Colonic mucosa (tissue), 4 donors: ENCODE measurements at regions not wholly inside any gene's neighbourhood (a gene's known extent, or its start where the extent isn't known, plus 50 kb on each side); places are given as distances from the start of the nearest gene placed in this dataset.

Source experiments
- DNase-seq: peaks from one replicate; pipeline ENCODE4 v3.0.0-alpha.2; 2020
- H3K27ac ChIP-seq: fragments of 200-600 bp; one replicate; pipeline ENCODE4 v1.8.0; 2021
- H3K27me3 ChIP-seq: fragments of 200-600 bp; one replicate; pipeline ENCODE4 v1.8.0; 2021
- H3K36me3 ChIP-seq: fragments of 200-600 bp; one replicate; pipeline ENCODE4 v1.8.0; 2021
- H3K4me1 ChIP-seq: fragments of 200-600 bp; one replicate; pipeline ENCODE4 v1.8.0; 2021; ENCODE audit warnings: mild to moderate bottlenecking
- H3K4me3 ChIP-seq: fragments of 200-600 bp; one replicate; pipeline ENCODE4 v1.8.0; 2021
- H3K9ac ChIP-seq, 2 donors: one replicate each; pipeline ENCODE4 v1.7.0; 2013; ENCODE audit warnings: control low read depth in 2 of 2, low read depth in 2 of 2, low read length in 2 of 2
- H3K9me3 ChIP-seq: fragments of 200-600 bp; one replicate; pipeline ENCODE4 v1.8.0; 2021
- intact Hi-C: fragments of 100-400 bp; cut with DNase I; formaldehyde crosslinking; loops from one replicate; pipeline ENCODE4 v1.14.1; 2022
- TF ChIP-seq, protein P1 (sequence below): fragments of 200-600 bp; IDR thresholded peaks from one replicate; pipeline ENCODE4 v1.8.0; 2022; ENCODE audit warnings: antibody characterized with exemption, mild to moderate bottlenecking
- donor health status: healthy.
- donor health status: DM: no; HTN: no; CAD: no.
- donor health status: DM: no; HTN: no; CAD: no.

DNA sequence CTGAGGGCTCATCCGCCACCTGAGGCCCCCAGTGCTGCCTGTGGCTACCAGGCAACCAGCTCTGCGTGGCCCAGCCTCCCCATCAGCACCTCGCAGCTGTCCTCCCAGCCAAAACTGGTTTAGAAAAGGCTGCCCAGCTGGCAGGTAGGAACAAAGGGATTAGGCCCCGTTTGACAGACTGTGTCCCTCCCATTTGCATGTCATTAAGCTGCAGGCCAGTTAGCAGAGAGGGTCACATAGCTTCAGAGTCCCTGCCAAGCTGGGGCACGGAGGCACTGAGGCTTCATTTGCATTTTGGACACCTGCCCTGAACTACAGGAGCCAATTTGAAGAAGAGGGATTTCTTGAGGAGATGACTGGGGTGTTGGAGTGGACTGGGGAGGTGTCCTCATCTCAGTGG, 177.9 kb downstream of the TLE3 start:
- H3K9ac ChIP-seq: no peak overlapping the region
- no peaks in the 10 kb centered on the region for H3K4me1 ChIP-seq
- H3K36me3 ChIP-seq: no peaks in the 10 kb centered on the region
- no peak overlapping the region for H3K27ac ChIP-seq
- H3K4me3 ChIP-seq: no peak overlapping the region
- DNase-seq: no peak
- no peaks in the 10 kb centered on the region for H3K27me3 ChIP-seq
- TF ChIP-seq, protein P1, sequence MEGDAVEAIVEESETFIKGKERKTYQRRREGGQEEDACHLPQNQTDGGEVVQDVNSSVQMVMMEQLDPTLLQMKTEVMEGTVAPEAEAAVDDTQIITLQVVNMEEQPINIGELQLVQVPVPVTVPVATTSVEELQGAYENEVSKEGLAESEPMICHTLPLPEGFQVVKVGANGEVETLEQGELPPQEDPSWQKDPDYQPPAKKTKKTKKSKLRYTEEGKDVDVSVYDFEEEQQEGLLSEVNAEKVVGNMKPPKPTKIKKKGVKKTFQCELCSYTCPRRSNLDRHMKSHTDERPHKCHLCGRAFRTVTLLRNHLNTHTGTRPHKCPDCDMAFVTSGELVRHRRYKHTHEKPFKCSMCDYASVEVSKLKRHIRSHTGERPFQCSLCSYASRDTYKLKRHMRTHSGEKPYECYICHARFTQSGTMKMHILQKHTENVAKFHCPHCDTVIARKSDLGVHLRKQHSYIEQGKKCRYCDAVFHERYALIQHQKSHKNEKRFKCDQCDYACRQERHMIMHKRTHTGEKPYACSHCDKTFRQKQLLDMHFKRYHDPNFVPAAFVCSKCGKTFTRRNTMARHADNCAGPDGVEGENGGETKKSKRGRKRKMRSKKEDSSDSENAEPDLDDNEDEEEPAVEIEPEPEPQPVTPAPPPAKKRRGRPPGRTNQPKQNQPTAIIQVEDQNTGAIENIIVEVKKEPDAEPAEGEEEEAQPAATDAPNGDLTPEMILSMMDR: no peak
- intact Hi-C loops: no loop called here
- H3K9me3 ChIP-seq: no peaks in the 10 kb centered on the region

DNA sequence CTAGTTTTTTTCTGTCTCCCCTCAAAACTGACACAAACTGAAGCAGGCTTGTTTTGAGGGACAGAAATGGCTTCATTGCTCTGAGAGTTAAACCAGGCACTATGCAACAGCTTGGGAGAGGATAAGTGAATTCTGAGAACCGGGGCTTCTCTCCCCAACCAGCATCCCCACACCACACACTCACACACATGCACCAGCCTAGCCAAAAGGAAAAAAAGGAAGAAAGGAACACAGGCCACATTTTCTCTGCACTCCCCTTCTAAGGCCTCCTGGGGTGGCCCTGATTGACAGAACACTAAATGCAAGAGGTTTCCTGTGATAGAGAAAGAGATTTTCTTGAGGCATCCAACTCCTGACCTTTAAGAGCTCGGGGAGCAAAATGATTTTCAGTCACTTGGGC, 177.5 kb downstream of the TLE3 start:
- no peaks in the 10 kb centered on the region for H3K27me3 ChIP-seq
- no peak overlapping the region for H3K9ac ChIP-seq
- TF ChIP-seq, protein P1: no peak
- no peaks in the 10 kb centered on the region for H3K9me3 ChIP-seq
- no peak overlapping the region for H3K4me3 ChIP-seq
- H3K27ac ChIP-seq: no peak overlapping the region
- no peaks in the 10 kb centered on the region for H3K36me3 ChIP-seq
- intact Hi-C loops: no loop called here
- DNase-seq: no peak
- no peaks in the 10 kb centered on the region for H3K4me1 ChIP-seq

DNA sequence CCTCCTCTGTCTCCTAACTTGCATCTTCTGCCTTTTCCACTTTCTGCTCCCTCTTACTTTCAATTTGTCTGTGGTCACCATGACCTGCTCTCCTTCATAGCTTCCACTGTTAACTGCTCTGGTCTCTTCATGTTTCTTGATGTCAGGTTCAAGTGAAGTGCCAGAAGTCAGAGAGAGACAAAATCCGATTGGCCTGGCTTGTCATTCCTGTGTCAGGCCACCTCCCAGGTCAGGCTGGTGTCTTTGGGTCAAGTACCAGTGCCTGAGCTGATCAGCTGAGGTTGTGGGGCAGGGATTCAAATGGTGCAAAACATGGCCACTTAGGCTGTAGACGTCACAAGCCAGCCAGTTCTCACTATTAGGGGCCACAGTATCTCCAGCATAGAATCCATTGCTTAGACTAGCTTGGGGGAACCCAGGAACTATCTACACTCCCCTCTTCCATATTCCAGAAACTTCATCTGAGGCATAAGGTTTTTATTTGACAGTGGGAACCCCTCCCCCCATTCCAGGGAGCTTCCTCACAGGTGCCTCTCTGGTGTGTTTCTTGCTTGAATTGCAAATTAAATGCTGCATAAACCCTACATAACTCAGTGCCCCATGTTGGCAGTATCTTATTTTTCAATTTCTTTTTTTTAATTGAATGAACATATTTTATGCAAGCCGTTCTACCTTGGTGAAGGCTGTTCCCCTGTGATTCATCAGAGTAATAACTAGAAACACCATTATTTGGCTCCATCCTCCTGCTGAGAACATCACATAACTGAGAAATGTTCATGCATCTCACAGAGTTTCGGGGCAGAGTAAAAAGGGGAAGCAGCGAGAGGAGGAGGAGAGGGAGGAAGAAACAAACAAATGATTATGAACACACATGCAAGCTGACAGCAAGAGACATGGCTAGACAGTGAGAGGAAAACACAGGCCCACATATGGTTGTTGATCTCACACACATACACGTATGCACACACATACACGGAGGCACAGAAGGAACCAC, 175.8 kb downstream of the TLE3 start:
- Histone ChIP-seq H3K36me3 (no peaks in the 10 kb centered on the region), H3K4me1 (no peaks in the 10 kb centered on the region), H3K9me3 (no peaks in the 10 kb centered on the region), H3K27ac (no peak overlapping the region), H3K9ac (no peak overlapping the region), H3K4me3 (no peak overlapping the region), H3K27me3 (no peaks in the 10 kb centered on the region)
- TF ChIP-seq, protein P1: no peak
- intact Hi-C loops: no loop called here
- DNase-seq: no peak

DNA sequence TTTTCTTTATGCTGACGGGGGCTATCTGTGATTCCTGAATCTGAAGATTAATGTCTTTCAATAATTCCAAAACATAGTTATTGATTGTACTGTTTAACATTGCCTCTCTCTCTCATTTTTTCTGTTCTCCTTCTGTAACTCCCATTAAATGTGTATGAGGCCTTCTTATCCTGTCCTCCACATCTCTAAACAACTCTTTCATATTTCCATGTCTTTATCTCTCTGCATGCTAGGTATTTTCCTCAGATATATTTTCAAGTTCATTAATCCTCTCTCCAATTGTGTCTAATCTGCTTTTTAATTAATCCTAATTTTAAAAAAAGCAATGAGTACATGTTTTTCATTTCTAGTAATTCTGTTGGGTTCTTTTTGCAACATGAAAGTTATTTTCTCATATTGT, 173.2 kb downstream of the TLE3 start:
- intact Hi-C loops: no loop called here
- no peaks in the 10 kb centered on the region for H3K27me3 ChIP-seq
- no peak overlapping the region for H3K9ac ChIP-seq
- no peaks in the 10 kb centered on the region for H3K4me1 ChIP-seq
- DNase-seq: no peak
- no peak overlapping the region for H3K27ac ChIP-seq
- no peak overlapping the region for H3K4me3 ChIP-seq
- no peaks in the 10 kb centered on the region for H3K9me3 ChIP-seq
- no peaks in the 10 kb centered on the region for H3K36me3 ChIP-seq
- TF ChIP-seq, protein P1: no peak

DNA sequence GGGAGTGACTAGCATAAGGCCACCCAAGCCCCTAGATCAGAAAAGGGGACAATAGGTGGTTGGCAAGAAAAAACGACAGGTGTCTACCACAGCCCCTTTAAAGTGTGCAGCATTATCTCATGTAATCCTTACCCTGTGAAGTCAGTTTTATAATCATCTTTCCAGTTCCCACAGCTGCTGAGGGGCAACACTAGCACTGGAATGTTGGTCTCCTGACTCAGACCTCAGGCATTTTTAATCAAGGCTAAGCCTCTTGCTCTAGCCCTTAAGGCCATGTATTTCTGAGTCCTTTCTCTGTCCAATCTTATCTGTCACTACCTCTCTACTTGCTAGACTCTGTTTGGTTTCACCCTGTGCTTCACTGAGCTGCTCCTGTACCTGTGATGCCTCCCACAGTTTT, 171.7 kb downstream of the TLE3 start:
- Histone ChIP-seq H3K4me1 (no peaks in the 10 kb centered on the region), H3K4me3 (no peak overlapping the region), H3K9ac (no peak overlapping the region), H3K9me3 (no peaks in the 10 kb centered on the region), H3K36me3 (no peaks in the 10 kb centered on the region), H3K27me3 (no peaks in the 10 kb centered on the region), H3K27ac (no peak overlapping the region)
- TF ChIP-seq, protein P1: no peak
- intact Hi-C loops: no loop called here
- DNase-seq: no peak
